Liver (tissue), 3 donors: ENCODE measurements at regions not wholly inside any gene's neighbourhood (a gene's known extent, or its start where the extent isn't known, plus 50 kb on each side); places are given as distances from the start of the nearest gene placed in this dataset.

Source experiments
- GABPA ChIP-seq, 2 donors: IDR thresholded peaks in 1 of 2; conservative IDR thresholded peaks in 1 of 2; 2 replicates each; pipeline ENCODE4 v1.6.1; 2016; ENCODE audit warnings: antibody characterized with exemption in 2 of 2, mild to moderate bottlenecking in 1 of 2, moderate library complexity in 1 of 2
- HNF4A ChIP-seq, 2 donors: conservative IDR thresholded peaks; 2 replicates each; pipeline ENCODE4 v1.6.1; 2016; ENCODE audit warnings: antibody characterized with exemption in 2 of 2, mild to moderate bottlenecking in 2 of 2
- JUND ChIP-seq, 2 donors: IDR thresholded peaks; 2 replicates each; pipeline ENCODE4 v1.6.1; 2016; ENCODE audit warnings: antibody characterized with exemption in 2 of 2
- RAD21 ChIP-seq, 2 donors: IDR thresholded peaks; 2 replicates each; pipeline ENCODE4 v1.6.1; 2016; ENCODE audit warnings: antibody characterized with exemption in 2 of 2, mild to moderate bottlenecking in 2 of 2
- SP1 ChIP-seq: IDR thresholded peaks from 2 replicates; pipeline ENCODE4 v1.6.1; 2018; ENCODE audit warnings: antibody characterized with exemption, mild to moderate bottlenecking
- TAF1 ChIP-seq: conservative IDR thresholded peaks from 2 replicates; pipeline ENCODE4 v1.6.1; 2016; ENCODE audit warnings: antibody characterized with exemption, mild to moderate bottlenecking
- YY1 ChIP-seq: IDR thresholded peaks from 2 replicates; pipeline ENCODE4 v1.6.1; 2016; ENCODE audit warnings: antibody characterized with exemption, mild to moderate bottlenecking
- TF ChIP-seq, protein P1 (sequence below): fragments of 150-350 bp; IDR thresholded peaks from 2 replicates; pipeline ENCODE4 v1.5.1; 2017; ENCODE audit warnings: improper control_type of control experiment, low read depth, low read length; ENCODE audit not compliant: missing input control
- TF ChIP-seq, protein P2 (sequence below): IDR thresholded peaks from 2 replicates; pipeline ENCODE4 v1.6.1; 2016; ENCODE audit warnings: antibody characterized with exemption
- TF ChIP-seq, protein P3 (sequence below): IDR thresholded peaks from 2 replicates; pipeline ENCODE4 v1.6.1; 2016; ENCODE audit warnings: antibody characterized with exemption
- TF ChIP-seq, protein P4 (sequence below): IDR thresholded peaks from 2 replicates; pipeline ENCODE4 v1.6.1; 2016; ENCODE audit warnings: antibody characterized with exemption, mild to moderate bottlenecking
- TF ChIP-seq, protein P5 (sequence below): IDR thresholded peaks from 2 replicates; pipeline ENCODE4 v1.6.1; 2016; ENCODE audit warnings: antibody characterized with exemption
- donor health status: healthy.
- donor health status: healthy.

DNA sequence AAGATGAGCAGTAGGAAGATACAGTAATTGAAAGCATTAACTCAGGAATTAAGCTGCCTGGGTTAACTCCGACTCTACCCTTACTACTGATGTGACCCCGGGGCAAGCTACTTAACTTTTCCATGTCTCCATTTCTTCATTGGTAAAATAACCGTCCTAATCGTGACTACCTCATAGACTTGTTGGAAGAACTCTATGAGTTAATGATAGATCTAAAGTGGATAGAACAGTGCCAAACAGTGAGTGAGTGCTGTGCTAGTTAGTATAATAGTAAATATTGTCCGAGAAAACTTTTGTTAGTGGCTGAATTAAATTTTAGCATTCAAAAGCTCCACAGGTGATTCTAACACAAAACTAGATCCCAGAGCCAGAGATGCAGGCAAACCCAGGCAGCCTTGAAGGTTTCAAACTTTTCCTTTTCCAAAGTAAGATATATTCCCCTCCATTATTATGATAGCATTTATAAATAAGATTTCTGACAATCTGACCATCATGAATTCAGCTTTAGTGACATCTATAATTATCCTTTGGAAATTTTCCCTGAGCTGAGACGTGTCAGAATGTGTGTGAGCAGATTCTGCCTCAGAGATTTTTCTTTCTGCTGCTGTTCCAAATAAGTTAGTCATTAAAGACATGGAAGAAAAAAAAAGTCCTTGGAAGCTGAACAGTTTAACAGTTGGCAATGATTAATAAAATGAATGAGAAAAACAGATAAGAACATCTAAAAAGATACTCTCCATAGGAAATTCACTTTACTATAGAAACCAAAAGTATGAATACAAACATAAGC lies 369.5 kb downstream of the PRELID2 start:
- TF ChIP-seq, protein P1, sequence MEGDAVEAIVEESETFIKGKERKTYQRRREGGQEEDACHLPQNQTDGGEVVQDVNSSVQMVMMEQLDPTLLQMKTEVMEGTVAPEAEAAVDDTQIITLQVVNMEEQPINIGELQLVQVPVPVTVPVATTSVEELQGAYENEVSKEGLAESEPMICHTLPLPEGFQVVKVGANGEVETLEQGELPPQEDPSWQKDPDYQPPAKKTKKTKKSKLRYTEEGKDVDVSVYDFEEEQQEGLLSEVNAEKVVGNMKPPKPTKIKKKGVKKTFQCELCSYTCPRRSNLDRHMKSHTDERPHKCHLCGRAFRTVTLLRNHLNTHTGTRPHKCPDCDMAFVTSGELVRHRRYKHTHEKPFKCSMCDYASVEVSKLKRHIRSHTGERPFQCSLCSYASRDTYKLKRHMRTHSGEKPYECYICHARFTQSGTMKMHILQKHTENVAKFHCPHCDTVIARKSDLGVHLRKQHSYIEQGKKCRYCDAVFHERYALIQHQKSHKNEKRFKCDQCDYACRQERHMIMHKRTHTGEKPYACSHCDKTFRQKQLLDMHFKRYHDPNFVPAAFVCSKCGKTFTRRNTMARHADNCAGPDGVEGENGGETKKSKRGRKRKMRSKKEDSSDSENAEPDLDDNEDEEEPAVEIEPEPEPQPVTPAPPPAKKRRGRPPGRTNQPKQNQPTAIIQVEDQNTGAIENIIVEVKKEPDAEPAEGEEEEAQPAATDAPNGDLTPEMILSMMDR = no peak
- TF ChIP-seq JUND (IDR thresholded peaks at IDR 0.05) = no peak
- TF ChIP-seq, protein P2, sequence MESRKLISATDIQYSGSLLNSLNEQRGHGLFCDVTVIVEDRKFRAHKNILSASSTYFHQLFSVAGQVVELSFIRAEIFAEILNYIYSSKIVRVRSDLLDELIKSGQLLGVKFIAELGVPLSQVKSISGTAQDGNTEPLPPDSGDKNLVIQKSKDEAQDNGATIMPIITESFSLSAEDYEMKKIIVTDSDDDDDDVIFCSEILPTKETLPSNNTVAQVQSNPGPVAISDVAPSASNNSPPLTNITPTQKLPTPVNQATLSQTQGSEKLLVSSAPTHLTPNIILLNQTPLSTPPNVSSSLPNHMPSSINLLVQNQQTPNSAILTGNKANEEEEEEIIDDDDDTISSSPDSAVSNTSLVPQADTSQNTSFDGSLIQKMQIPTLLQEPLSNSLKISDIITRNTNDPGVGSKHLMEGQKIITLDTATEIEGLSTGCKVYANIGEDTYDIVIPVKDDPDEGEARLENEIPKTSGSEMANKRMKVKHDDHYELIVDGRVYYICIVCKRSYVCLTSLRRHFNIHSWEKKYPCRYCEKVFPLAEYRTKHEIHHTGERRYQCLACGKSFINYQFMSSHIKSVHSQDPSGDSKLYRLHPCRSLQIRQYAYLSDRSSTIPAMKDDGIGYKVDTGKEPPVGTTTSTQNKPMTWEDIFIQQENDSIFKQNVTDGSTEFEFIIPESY = no peak
- no peak for TF ChIP-seq SP1
- no peak for TF ChIP-seq YY1
- no peak for TF ChIP-seq GABPA (IDR thresholded peaks at IDR 0.05 in 1 of 2, conservative IDR thresholded peaks at IDR 0.05 in 1 of 2)
- no peak for TF ChIP-seq HNF4A (conservative IDR thresholded peaks at IDR 0.05)
- TF ChIP-seq, protein P3, sequence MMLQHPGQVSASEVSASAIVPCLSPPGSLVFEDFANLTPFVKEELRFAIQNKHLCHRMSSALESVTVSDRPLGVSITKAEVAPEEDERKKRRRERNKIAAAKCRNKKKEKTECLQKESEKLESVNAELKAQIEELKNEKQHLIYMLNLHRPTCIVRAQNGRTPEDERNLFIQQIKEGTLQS = no peak
- TF ChIP-seq, protein P4, sequence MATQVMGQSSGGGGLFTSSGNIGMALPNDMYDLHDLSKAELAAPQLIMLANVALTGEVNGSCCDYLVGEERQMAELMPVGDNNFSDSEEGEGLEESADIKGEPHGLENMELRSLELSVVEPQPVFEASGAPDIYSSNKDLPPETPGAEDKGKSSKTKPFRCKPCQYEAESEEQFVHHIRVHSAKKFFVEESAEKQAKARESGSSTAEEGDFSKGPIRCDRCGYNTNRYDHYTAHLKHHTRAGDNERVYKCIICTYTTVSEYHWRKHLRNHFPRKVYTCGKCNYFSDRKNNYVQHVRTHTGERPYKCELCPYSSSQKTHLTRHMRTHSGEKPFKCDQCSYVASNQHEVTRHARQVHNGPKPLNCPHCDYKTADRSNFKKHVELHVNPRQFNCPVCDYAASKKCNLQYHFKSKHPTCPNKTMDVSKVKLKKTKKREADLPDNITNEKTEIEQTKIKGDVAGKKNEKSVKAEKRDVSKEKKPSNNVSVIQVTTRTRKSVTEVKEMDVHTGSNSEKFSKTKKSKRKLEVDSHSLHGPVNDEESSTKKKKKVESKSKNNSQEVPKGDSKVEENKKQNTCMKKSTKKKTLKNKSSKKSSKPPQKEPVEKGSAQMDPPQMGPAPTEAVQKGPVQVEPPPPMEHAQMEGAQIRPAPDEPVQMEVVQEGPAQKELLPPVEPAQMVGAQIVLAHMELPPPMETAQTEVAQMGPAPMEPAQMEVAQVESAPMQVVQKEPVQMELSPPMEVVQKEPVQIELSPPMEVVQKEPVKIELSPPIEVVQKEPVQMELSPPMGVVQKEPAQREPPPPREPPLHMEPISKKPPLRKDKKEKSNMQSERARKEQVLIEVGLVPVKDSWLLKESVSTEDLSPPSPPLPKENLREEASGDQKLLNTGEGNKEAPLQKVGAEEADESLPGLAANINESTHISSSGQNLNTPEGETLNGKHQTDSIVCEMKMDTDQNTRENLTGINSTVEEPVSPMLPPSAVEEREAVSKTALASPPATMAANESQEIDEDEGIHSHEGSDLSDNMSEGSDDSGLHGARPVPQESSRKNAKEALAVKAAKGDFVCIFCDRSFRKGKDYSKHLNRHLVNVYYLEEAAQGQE = no peak
- no peak for TF ChIP-seq TAF1
- TF ChIP-seq RAD21 (IDR thresholded peaks at IDR 0.05) = no peak
- TF ChIP-seq, protein P5, sequence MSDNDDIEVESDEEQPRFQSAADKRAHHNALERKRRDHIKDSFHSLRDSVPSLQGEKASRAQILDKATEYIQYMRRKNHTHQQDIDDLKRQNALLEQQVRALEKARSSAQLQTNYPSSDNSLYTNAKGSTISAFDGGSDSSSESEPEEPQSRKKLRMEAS = no peak
